Tibial artery (tissue), 4 donors: ENCODE measurements at regions not wholly inside any gene's neighbourhood (a gene's known extent, or its start where the extent isn't known, plus 50 kb on each side); places are given as distances from the start of the nearest gene placed in this dataset.
"Not testable (repeated sequence)": the region's sequence is repeated elsewhere in the genome, so short reads cannot be mapped to it uniquely, and the experiment has no call there.

Source experiments
- DNase-seq, 2 donors: peaks; one replicate each; pipeline ENCODE4 v3.0.0-alpha.2; 2019
- H3K27ac ChIP-seq, 2 donors: fragments of 200-600 bp; sonication (generic) in 1 of 2; 1 replicate in 1 of 2; 2 replicates in 1 of 2; pipeline ENCODE4 v1.5.1; 2018 to 2019; ENCODE audit warnings: mild to moderate bottlenecking in 1 of 2
- H3K27me3 ChIP-seq, 2 donors: fragments of 200-600 bp; sonication (generic) in 1 of 2; one replicate each; pipeline versions ENCODE4 v1.5.1 to v1.6.0; 2016 to 2019
- H3K36me3 ChIP-seq, 3 donors: fragments of 200-600 bp; sonication (generic) in 2 of 3; one replicate each; pipeline ENCODE4 v1.5.1; 2016 to 2019; ENCODE audit warnings: mild to moderate bottlenecking in 2 of 3
- H3K4me1 ChIP-seq, 4 donors: fragments of 200-600 bp; sonication (generic) in 2 of 4; 1 replicate in 3 of 4; 2 replicates in 1 of 4; pipeline ENCODE4 v1.5.1; 2016 to 2019
- H3K4me3 ChIP-seq, 2 donors: fragments of 200-600 bp; sonication (generic) in 1 of 2; 1 replicate in 1 of 2; 2 replicates in 1 of 2; pipeline ENCODE4 v1.5.1; 2018 to 2019; ENCODE audit warnings: mild to moderate bottlenecking in 2 of 2
- H3K9me3 ChIP-seq, 3 donors: fragments of 200-600 bp; sonication (generic) in 1 of 3; one replicate each; pipeline ENCODE4 v1.5.1; 2016 to 2019
- CTCF ChIP-seq, 2 experiments: fragments of 200-600 bp in 1 of 2; fragments of 450-650 bp in 1 of 2; IDR thresholded peaks; one replicate each; pipeline ENCODE4 v1.5.1; 2017 to 2019; ENCODE audit warnings: antibody characterized with exemption in 2 of 2, mild to moderate bottlenecking in 1 of 2, moderate library complexity in 1 of 2
- intact Hi-C: fragments of 100-400 bp; cut with DNase I; formaldehyde crosslinking; loops from one replicate; pipeline ENCODE4 v1.15.0; 2023; ENCODE audit warnings: low total_unique reads

DNA sequence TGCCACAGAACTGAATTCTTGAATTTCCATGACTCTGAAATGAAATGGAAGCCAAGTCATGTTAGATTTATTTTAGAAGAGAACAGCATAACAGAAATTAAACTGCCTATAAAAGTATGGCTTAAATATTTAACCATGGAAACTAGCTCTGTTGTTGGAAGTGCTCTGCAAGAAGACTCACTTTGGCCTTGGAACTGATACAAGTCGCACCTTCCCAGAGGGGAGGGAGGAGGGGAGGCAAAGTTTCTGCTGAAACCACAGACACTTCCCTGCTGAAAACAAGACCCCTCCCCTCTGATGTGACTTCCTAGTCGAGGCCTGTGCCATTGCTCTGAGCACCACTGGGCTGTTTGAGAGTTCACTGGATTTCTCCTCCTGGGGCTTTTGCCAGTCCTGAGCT lies 72.1 kb downstream of the OR13A1 start:
- no peaks in the 10 kb centered on the region for H3K36me3 ChIP-seq
- intact Hi-C loops = loop anchor here (5.0 to 10.0 kb wide), 2 partner anchors 308 to 1696 kb away; no protein-coding TSS in a partner anchor

GRCh38 chr10:45246522-45246921 lies 68.9 kb downstream of the OR13A1 start:
- peaks cover 0 to 2% of the 10 kb centered on the region in 2 donors for H3K27me3 ChIP-seq
- TF ChIP-seq CTCF (IDR thresholded peaks at IDR 0.05) = no peak
- H3K36me3 ChIP-seq = no peaks in the 10 kb centered on the region
- intact Hi-C loops = loop anchor here (10.0 kb wide), 1 partner anchor 312 kb away; no protein-coding TSS in a partner anchor
- H3K27ac ChIP-seq = no peak overlapping the region
- H3K9me3 ChIP-seq = no peaks in the 10 kb centered on the region
- DNase-seq = no peak
- no peaks in the 10 kb centered on the region for H3K4me1 ChIP-seq
- H3K4me3 ChIP-seq = no peak overlapping the region

More for the DNA sequence above, 72.1 kb downstream of the OR13A1 start:
- TF ChIP-seq CTCF (IDR thresholded peaks at IDR 0.05) = no peak
- DNase-seq = no peak
- H3K4me1 ChIP-seq = no peaks in the 10 kb centered on the region
- H3K27me3 ChIP-seq = no peaks in the 10 kb centered on the region
- H3K27ac ChIP-seq = no peak overlapping the region
- H3K4me3 ChIP-seq = no peak overlapping the region
- no peaks in the 10 kb centered on the region for H3K9me3 ChIP-seq

GRCh38 chr10:45249978-45250693 lies 65.3 kb downstream of the OR13A1 start:
- Histone ChIP-seq H3K4me1 (no peaks in the 10 kb centered on the region), H3K36me3 (no peaks in the 10 kb centered on the region), H3K9me3 (no peaks in the 10 kb centered on the region), H3K27ac (no peak overlapping the region), H3K4me3 (no peak overlapping the region), H3K27me3 (peaks cover 0 to 2% of the 10 kb centered on the region in 2 donors)
- no peak for DNase-seq
- TF ChIP-seq CTCF (IDR thresholded peaks at IDR 0.05) = peak; percentile 52 to 56
- intact Hi-C loops = loop anchor here (10.0 kb wide), 1 partner anchor 315 kb away; no protein-coding TSS in a partner anchor

GRCh38 chr10:45250694-45251075 lies 64.7 kb downstream of the OR13A1 start:
- intact Hi-C loops, H3K4me1 ChIP-seq, H3K4me3 ChIP-seq, H3K36me3 ChIP-seq, H3K27ac ChIP-seq, DNase-seq, H3K27me3 ChIP-seq, H3K9me3 ChIP-seq: not testable (repeated sequence)
